NB4 (cell line): ENCODE measurements at regions not wholly inside any gene's neighbourhood (a gene's known extent, or its start where the extent isn't known, plus 50 kb on each side); places are given as distances from the start of the nearest gene placed in this dataset.

ENCODE experiments used
- MYC ChIP-seq: IDR thresholded peaks from 2 replicates; pipeline ENCODE4 v1.6.1; 2011; ENCODE audit warnings: low read depth, low read length
- POLR2A ChIP-seq: IDR thresholded peaks from 2 replicates; pipeline ENCODE4 v1.6.1; 2011; ENCODE audit warnings: mild to moderate bottlenecking; ENCODE audit not compliant: insufficient read length; ENCODE audit errors: extremely low read depth
- TF ChIP-seq, protein P1 (sequence below): IDR thresholded peaks from one replicate; pipeline ENCODE4 v1.5.1; 2012; ENCODE audit warnings: low read depth, low read length

DNA sequence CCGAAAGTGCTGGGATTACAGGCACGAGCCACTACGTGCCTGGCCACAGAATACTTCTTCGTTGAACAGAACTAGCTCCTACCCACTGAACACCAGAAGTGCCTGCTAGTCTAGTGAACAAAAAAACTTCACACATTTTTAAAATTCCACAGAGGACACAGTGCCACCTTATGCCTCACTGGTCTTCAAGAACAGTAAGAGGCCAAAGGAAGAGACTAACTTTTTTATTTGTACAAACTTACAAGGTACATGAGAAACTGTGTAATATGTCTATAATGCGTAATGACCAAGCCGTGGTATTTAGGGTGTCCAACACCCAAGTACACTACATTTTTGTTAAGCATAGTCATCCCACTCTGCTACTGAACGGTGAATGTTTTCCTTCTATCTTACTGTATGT lies 144.4 kb upstream of the PTER start:
- TF ChIP-seq, protein P1, sequence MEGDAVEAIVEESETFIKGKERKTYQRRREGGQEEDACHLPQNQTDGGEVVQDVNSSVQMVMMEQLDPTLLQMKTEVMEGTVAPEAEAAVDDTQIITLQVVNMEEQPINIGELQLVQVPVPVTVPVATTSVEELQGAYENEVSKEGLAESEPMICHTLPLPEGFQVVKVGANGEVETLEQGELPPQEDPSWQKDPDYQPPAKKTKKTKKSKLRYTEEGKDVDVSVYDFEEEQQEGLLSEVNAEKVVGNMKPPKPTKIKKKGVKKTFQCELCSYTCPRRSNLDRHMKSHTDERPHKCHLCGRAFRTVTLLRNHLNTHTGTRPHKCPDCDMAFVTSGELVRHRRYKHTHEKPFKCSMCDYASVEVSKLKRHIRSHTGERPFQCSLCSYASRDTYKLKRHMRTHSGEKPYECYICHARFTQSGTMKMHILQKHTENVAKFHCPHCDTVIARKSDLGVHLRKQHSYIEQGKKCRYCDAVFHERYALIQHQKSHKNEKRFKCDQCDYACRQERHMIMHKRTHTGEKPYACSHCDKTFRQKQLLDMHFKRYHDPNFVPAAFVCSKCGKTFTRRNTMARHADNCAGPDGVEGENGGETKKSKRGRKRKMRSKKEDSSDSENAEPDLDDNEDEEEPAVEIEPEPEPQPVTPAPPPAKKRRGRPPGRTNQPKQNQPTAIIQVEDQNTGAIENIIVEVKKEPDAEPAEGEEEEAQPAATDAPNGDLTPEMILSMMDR: no peak
- TF ChIP-seq POLR2A (no peak), MYC (no peak)
